NCI-H345 treated with DMSO at 0.1 percent for 48 hours (cell line): ENCODE measurements at regions not wholly inside any gene's neighbourhood (a gene's known extent, or its start where the extent isn't known, plus 50 kb on each side); places are given as distances from the start of the nearest gene placed in this dataset.

ENCODE experiments used
- DNase-seq: peaks from one replicate; lab custom pipeline; 2025; ENCODE audit not compliant: unreplicated experiment; lab: John Stamatoyannopoulos, UW

DNA sequence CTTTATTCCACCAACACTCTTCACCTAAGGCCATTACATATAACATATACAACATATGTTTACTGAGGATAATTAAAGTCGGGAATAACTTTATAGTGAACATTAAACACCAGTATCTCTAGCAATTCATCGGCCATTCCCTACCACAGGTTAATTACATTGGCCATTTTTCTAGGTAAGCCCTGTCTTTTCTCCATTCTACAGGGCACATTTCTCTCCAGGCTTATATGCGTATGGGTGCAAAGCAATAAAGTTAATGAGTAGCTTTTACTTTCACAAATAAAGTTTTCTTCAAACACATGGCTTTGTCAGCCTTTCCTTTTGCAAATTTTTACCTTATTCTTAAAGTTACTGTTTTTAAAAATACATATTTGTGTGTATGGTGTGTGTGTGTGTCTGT is 111.9 kb upstream of the IQCM start:
- no peak for DNase-seq

- DNase-seq = no peak
Measured at GRCh38 chr4:149928507-149928906, 112.9 kb upstream of the IQCM start.

- no peak for DNase-seq
Measured at GRCh38 chr4:149931431-149931830, 115.8 kb upstream of the IQCM start.

GRCh38 chr4:149932188-149932587 is 116.5 kb upstream of the IQCM start:
- no peak for DNase-seq

- DNase-seq = no peak
Measured at GRCh38 chr4:149933120-149933519, 117.5 kb upstream of the IQCM start.

GRCh38 chr4:149933883-149934282 is 118.2 kb upstream of the IQCM start:
- DNase-seq = no peak

DNA sequence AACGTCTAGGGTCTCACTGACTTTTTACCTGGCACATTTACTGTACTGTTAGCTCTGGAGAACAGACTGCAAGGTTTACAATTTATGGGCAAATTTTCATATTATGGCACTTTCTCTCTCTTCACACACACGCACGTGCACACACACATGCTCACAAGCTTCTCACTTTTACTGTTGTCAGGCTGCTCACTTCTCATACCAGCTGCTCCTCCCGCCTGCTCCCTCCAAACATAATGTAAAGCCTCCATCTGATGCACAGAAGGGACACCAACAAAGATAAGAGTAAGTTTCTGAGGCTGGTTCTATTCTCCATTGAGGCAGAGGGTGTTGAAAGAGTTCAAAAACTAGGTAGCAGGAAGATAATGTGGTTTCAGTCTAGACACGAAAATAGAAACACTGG is 128.9 kb upstream of the DCLK2 start:
- no peak for DNase-seq

DNA sequence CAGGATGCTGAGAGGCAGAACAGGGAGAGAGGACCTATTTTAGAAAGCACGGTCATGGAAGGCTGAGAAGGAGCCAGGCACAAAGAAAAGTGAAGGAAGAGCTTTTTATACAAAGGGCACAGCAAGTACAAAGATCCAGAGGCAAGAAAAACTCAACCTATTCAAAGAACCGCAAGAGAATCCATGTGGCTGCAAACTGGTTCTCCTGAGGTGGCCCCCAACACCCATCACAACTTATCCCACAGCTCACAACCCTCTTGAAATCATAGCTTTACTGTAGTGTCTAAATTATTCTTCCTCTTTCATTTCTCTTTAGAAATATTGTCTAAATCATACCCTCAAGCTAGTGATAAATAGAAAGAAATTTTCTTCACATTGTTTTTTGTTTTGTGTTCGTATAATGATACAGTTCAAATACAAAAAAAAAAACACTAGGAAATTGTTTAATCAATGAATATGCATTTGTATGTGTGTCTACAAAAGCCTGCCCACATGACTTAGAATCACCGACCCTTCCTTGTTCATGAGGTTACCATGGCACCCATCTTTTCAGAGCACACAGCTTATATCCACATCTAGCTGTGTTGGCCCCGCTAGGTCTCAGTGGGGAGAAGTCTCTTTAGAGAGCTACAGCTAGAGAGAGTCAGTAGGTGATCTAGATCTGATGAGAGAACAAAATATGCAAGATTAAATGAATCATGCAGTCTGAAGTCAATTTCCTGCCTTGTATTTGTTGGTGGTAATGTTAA is 126.9 kb upstream of the DCLK2 start:
- DNase-seq = no peak

DNA sequence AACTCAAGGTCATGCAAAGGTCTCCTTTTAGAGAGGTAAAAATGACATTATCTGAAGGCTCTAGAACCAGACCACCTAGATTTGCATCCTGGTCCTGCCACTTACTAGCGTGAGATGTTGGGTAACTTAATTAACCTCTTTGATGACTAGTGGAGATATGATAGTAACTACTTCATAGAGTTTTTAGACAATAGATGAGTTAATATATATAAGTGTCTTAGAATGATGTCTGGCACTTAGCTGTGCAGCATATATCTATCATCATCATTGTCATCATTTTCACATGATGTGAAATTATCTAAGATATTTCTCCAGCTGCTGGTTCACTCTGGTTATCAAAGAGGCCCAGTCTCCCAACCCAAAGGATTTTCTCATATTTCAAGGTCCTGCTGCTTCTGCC is 126.1 kb upstream of the DCLK2 start:
- DNase-seq = no peak

- no peak for DNase-seq
Measured at GRCh38 chr4:149952716-149953115, 125.5 kb upstream of the DCLK2 start.

DNA sequence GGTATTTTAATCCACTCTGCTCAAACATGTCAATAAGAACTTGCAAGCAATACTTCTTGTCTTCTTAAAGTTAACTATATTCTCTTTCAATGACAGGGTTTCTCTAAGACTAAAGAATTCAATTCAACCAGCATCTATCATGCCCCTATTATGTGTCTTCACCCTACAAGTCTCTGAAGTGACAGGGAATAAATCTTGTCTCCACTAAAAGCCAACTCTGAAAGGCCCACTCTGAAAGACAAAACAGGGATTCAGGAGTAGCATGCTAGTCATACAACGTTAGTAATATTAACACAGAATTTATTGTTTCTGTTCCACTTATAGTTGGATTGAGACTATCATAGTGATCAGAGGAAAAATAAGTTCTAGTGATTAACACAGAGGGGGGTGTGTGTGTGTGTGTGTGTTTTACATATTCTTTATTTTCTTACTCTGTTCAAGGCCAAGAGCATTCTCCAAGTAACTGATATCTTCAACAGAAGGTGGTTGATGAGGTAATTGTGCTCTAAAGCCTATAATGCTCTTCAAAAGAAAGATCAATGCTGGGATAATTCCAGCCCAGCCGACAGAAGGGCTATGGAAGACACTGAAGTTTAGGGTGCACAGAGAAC is 122.4 kb upstream of the DCLK2 start:
- no peak for DNase-seq

- no peak for DNase-seq
Measured at GRCh38 chr4:149956678-149957077, 121.6 kb upstream of the DCLK2 start.

- DNase-seq = no peak
Measured at GRCh38 chr4:149961876-149962597, 116.2 kb upstream of the DCLK2 start.

DNA sequence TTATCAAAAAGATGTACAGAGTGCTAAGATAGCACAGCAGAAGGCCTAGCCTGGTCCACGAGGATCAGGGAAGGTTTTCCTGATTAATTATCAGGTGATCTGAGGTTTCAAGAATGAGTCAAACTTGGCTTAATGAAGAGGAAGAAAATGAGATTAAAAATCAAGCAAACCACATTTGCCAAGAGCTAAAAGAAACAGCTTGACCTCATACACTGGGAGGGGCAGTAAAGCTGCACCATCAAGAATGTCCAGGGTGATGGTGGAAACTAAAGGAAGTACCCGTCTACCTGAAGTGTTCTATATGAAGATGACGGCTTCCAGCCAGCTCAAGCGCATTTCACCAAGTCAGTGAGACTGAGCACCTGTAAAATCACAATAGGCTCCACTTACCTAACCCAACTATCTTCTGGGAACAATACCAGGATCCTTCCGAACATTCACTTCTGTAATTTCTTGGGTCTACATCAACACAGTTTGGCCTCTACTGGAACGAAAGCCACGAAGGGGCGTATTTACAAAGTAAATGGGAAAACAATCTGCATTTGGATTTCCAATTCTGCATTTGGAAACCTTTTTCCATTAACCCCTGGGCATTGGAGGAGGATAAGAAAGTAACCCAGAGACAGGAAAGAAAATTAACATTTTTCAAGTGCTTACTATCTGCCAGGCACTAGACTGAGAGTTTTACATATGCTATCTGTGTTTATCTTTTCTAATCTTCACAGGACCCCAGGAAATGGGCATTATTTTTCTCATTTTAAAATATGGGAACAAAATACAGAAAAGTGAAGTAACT is 114.0 kb upstream of the DCLK2 start:
- no peak for DNase-seq

DNA sequence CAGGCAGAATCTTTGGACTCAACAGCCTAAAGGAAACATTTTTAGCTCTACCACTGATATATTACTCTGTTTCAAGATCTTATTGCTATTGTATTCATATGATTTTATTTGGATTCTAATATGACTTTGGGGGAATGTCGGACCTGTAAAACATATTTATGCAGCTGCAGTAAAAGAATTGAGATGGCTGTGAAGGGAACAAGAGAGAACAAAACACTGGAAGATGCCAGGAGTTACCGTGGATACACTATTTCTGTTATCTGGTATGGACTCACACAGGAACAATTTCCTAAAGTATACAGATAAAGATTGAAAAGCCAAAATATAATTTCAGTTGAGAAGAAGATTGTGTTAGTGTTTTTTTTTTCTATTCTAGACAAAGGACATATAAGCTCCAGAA is 113.0 kb upstream of the DCLK2 start:
- no peak for DNase-seq

DNA sequence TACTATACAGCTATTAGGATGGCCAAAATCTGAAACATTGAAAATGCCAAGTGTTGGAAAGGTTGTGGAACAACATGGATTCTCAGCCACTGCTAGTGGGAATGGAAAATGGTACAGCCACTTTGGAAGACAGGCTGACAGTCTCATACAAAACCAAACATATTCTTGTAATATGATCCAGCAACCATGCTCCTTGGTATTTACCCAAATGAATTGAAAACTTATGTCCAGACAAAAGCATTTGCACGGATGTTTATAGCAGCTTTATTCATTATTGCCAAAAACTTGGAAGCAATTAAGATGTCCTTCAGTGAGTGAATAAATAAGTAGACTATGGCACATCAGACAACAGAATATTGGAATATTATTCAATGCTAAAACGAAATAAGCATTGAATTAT is 105.8 kb upstream of the DCLK2 start:
- DNase-seq = no peak

DNA sequence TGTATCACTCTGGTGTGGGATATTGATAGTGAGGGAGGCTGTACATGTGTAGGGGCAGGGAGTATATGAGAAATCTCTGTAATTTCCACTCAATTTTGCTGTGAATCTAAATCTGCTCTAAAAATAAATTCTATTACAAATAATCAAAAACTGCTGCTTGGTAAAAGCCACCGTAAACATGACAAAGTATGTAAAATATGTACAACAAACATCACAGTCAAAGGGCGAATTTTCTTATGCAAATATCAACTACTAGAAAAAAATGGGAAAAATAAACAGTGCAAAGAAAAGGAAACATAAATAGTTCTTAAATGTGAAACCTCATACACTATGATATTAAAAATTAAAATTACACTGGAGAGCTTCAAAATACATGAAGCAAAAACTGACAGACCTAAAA is 105.1 kb upstream of the DCLK2 start:
- DNase-seq = no peak

- DNase-seq = no peak
Measured at GRCh38 chr4:149975172-149975571, 103.1 kb upstream of the DCLK2 start.

DNA sequence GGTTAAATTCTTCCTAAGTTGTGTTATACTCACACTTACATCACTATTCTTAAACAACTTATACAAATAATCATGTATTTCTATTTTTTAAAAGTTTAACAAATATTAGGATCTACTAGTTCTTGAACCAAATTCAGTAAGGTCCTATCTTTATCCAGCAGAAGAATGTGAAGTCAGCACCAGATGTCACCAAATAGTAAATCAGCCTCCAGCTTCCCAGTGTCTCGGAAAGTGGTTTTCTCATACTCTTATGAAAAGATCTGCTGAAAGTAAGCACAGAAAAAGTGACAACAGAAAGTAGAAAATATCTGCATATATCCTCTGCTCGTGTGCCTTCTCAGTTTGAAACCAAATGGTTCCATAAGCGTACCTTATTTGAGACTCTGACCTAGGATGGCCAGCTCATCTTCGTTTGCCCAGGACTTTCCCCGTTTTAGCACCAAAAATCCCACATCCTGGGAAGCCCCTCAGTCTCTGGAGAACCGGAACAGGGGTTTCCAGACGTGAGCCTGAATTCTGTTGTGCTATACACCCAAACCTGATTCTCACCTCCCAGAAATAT is 98.0 kb upstream of the DCLK2 start:
- no peak for DNase-seq

- peak; percentile 5 for DNase-seq
Measured at GRCh38 chr4:149980941-149981340, 97.3 kb upstream of the DCLK2 start.

- no peak for DNase-seq
Measured at GRCh38 chr4:149983401-149983800, 94.8 kb upstream of the DCLK2 start.
